ENCODE measurements at regions not wholly inside any gene's neighbourhood (a gene's known extent, or its start where the extent isn't known, plus 50 kb on each side); places are given as distances from the start of the nearest gene placed in this dataset.

GRCh38 chr2:12617853-12618252 is 98.9 kb upstream of the TRIB2 start:
- no peak for TF ChIP-seq POLR2A (IDR thresholded peaks at IDR 0.05; ENCODE audit: low read depth, low read length)
- no peak for TF ChIP-seq SPI1 (IDR thresholded peaks at IDR 0.05; ENCODE audit: low read depth, low read length)
